Posterior vena cava (tissue), 2 donors: ENCODE measurements at regions not wholly inside any gene's neighbourhood (a gene's known extent, or its start where the extent isn't known, plus 50 kb on each side); places are given as distances from the start of the nearest gene placed in this dataset.
"Not testable (repeated sequence)": the region's sequence is repeated elsewhere in the genome, so short reads cannot be mapped to it uniquely, and the experiment has no call there.

ENCODE experiments used
- DNase-seq: peaks from one replicate; pipeline ENCODE4 v3.0.0-alpha.2; 2020; ENCODE audit warnings: low spot score
- intact Hi-C, 2 donors: fragments of 100-400 bp; cut with DNase I; formaldehyde crosslinking; loops; one replicate each; pipeline versions ENCODE4 v1.14.1 to v1.14.2; 2022 to 2023
- donor health status: DM: yes; HTN: yes; CAD: no.
- donor health status: DM: yes; HTN: yes; CAD: no.

DNA sequence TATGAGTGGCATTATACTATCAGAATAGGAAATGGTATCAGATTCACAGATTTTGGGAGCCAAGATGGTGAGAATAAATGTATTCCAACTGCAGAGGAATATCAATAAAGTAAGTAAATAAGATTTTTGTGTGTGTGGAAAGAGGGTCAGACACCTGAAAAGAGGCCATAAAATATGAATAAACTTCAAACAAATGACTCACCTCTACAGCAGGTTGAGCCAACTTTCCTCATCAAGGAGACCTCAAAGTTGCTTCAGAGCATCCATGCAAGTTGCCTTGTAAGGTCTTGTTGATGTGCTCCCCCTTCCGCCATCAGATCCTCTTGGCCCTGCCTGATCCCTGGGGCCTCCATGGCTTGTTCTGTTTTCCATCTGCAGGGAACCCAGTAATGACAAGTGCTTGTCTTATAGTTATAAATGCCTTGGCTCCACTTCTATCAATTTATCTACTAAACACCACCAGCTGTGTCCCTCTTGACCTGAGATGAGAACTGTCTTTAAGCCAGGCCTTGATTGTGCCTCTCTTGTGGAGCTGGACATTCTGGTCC, 775.6 kb downstream of the LTN1 start:
- no peak for DNase-seq
- intact Hi-C loops: no loop called here

GRCh38 chr21:28215214-28215954, 777.3 kb downstream of the LTN1 start:
- DNase-seq: no peak
- intact Hi-C loops: no loop called here

GRCh38 chr21:28214786-28215185, 777.9 kb downstream of the LTN1 start:
- DNase-seq: no peak
- intact Hi-C loops: no loop called here

- intact Hi-C loops: no loop called here
- DNase-seq: no peak
Measured at GRCh38 chr21:28213261-28213660, 779.4 kb downstream of the LTN1 start.

- DNase-seq: no peak
- intact Hi-C loops: no loop called here
Measured at GRCh38 chr21:28212061-28212460, 780.6 kb downstream of the LTN1 start.

GRCh38 chr21:28207436-28208173, 785.1 kb downstream of the LTN1 start:
- intact Hi-C loops: no loop called here
- no peak for DNase-seq

- no peak for DNase-seq
Measured at GRCh38 chr21:28200726-28201125, 792.0 kb downstream of the LTN1 start.

DNA sequence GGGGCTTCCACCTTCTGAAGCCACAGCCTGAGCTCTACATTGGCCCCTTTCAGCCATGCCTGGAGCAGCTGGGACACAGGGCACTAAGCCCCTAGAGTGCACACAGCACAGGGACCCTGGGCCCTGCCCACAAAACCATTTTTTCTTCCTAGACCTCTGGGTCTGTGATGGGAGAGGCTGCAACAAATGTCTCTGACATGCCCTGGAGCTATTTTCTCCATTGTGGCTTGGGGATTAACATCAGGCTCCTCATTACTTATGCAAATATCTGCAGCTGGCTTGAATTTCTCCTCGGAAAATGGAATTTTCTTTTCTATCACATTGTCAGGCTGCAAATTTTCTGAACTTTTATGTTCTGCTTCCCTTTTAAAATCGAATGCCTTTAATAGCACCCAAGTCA, 795.7 kb downstream of the LTN1 start:
- intact Hi-C loops: no loop called here
- DNase-seq: no peak

More at GRCh38 chr21:28200726-28201125, 792.0 kb downstream of the LTN1 start:
- intact Hi-C loops: no loop called here

- DNase-seq: no peak
- intact Hi-C loops: no loop called here
Measured at GRCh38 chr21:28193189-28193588, 799.5 kb downstream of the LTN1 start.

DNA sequence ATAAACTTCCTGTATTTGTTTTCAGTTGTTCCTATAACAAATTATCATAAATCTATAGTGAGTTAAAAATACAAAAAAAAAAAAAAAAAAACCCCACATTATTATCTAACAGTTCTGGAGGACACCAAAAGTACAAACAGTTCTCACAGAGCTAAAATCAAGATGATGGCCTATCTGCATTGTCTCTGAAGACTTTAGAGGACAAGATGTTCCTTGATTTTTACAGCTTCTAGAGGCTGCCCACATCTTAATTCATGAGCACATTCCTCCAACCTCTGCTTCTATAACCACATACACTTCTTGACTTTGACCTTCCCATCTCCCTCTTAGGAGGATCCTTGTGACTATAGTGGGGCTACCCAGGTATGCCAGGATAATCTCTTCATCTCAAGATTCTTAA, 806.1 kb downstream of the LTN1 start:
- intact Hi-C loops: no loop called here
- no peak for DNase-seq

GRCh38 chr21:28181730-28182129, 810.9 kb downstream of the LTN1 start:
- intact Hi-C loops: no loop called here

GRCh38 chr21:28179136-28179535, 813.5 kb downstream of the LTN1 start:
- intact Hi-C loops: no loop called here
- no peak for DNase-seq

More at GRCh38 chr21:28181730-28182129, 810.9 kb downstream of the LTN1 start:
- no peak for DNase-seq

DNA sequence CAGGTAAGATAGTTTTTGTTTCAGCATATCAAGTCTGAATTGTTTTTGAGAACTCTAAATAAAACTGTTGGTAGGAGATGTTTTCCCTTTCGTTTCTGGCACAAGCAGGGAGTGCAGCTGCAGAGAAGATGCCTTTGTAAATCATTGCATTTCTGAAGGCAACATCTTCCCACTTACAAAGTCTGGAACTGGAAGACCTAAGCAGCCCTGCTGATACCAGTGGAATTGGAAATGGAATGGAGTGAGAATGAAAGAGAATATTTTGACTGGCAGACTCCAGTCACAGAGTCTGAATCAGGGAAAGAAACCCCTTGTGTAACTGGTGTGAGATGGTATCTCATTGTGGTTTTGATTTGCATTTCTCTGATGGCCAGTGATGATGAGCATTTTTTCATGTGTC, 815.6 kb downstream of the LTN1 start:
- no peak for DNase-seq
- intact Hi-C loops: no loop called here

DNA sequence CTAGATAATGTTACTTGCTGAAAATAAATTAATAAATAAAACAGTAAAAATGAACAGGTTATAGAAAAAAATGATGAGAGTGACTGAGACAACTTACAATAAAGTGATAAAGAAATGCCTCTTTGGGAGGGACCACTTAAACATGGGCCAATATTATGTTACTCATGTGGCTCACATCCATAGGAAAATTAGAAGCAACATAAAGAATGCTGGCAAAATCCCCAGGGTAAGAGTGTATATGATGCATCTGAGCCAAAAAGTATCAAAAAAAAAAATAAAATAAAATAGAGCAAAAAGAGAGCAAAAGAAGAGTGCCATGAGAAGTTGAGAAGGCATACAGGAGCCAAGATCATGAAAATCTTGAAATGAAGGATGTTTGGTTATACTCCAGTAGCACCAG, 818.0 kb downstream of the LTN1 start:
- DNase-seq: no peak
- intact Hi-C loops: no loop called here

GRCh38 chr21:28174006-28174405, 818.7 kb downstream of the LTN1 start:
- DNase-seq: no peak
- intact Hi-C loops: no loop called here

DNA sequence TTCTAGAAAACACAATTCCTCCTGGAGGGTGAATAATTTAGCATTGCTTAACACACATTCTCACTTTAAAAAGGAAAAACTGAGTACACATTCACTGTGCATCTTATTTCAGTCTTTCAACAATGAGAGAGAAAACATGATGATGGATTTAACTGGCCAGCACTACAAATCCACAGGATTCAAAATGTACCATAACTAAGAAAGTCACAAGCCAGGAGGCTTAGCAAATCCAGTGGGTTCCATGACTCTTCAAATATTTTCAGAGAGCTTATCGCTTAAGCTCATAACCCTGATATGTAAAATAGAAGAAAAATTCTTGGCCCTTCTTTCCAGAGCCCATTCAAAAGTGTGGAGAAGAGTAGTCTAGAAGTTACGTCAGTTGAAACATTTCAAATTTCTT, 820.3 kb downstream of the LTN1 start:
- DNase-seq: no peak

DNA sequence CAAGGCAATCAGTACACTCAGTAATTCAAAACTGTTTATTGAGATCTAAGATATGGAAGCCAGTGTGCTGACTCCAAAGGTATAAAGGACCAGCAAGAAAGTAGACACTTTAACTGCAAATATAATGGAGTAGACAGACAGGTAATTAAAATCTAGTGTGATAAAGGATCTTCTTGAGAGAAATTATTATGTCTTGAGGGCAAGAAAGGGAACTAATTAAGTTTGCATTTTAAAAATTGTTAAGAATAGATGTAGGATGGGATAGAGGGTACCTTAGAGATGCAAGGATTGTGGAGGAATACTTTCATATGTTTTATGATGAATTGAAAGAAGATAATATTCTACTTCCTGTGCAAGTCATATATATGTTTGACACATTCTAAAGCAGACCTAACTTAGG, 825.3 kb downstream of the LTN1 start:
- intact Hi-C loops: no loop called here

More for the DNA sequence above, 820.3 kb downstream of the LTN1 start:
- intact Hi-C loops: no loop called here

GRCh38 chr21:28164519-28164918, 828.2 kb downstream of the LTN1 start:
- DNase-seq, intact Hi-C loops: not testable (repeated sequence)

More for the DNA sequence above, 825.3 kb downstream of the LTN1 start:
- no peak for DNase-seq

- intact Hi-C loops, DNase-seq: not testable (repeated sequence)
Measured at GRCh38 chr21:28162052-28162451, 830.6 kb downstream of the LTN1 start.

GRCh38 chr21:28160378-28160777, 832.3 kb downstream of the LTN1 start:
- no peak for DNase-seq
- intact Hi-C loops: no loop called here

DNA sequence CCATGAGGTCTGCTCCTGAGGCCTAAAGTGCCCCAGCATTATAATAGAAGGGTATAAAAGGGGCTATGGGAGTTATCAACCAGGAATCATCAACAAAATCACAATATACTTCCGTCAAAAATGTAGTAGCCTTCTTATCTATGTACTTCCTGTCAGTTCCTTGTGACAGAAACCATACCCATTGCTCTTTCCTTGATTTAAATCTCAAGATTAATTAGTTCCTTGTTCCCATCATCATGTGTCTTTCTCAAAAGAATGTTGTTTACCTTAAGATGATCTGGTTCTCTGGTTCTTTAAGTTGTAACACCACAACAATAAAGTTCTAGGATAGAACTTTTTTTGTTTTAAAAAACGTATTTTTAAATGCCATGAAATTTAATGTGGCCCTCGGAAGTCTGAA, 833.3 kb downstream of the LTN1 start:
- intact Hi-C loops: no loop called here
- DNase-seq: no peak
